AG20443 (cell line): ENCODE measurements at regions not wholly inside any gene's neighbourhood (a gene's known extent, or its start where the extent isn't known, plus 50 kb on each side); places are given as distances from the start of the nearest gene placed in this dataset.
"Not testable (repeated sequence)": the region's sequence is repeated elsewhere in the genome, so short reads cannot be mapped to it uniquely, and the experiment has no call there.

Experiments used
- DNase-seq: peaks from one replicate; pipeline ENCODE4 v3.0.0; 2012; ENCODE audit warnings: low spot score, mixed read lengths

GRCh38 chr1:99501871-99502270 is 144.0 kb upstream of the PALMD start:
- no peak for DNase-seq

GRCh38 chr1:99502400-99502799 is 143.5 kb upstream of the PALMD start:
- DNase-seq = no peak

- DNase-seq = peak; percentile 55
Observed at GRCh38 chr1:99503276-99503747, 142.6 kb upstream of the PALMD start.

GRCh38 chr1:99504287-99504686 is 141.6 kb upstream of the PALMD start:
- DNase-seq = no peak

GRCh38 chr1:99506631-99507030 is 139.3 kb upstream of the PALMD start:
- no peak for DNase-seq

- DNase-seq = not testable (repeated sequence)
Observed at GRCh38 chr1:99507446-99507845, 138.5 kb upstream of the PALMD start.

GRCh38 chr1:99507906-99508732 is 137.8 kb upstream of the PALMD start:
- DNase-seq = no peak

GRCh38 chr1:99508733-99509445 is 137.0 kb upstream of the PALMD start:
- DNase-seq = not testable (repeated sequence)

- not testable (repeated sequence) for DNase-seq
Observed at GRCh38 chr1:99514823-99515552, 130.9 kb upstream of the PALMD start.

GRCh38 chr1:99516141-99516540 is 129.8 kb upstream of the PALMD start:
- DNase-seq = no peak

GRCh38 chr1:99520121-99520520 is 125.8 kb upstream of the PALMD start:
- no peak for DNase-seq

GRCh38 chr1:99525331-99525730 is 120.6 kb upstream of the PALMD start:
- DNase-seq = no peak

- peak; percentile 34 for DNase-seq
Observed at GRCh38 chr1:99527078-99527477, 118.8 kb upstream of the PALMD start.

GRCh38 chr1:99527545-99527944 is 118.4 kb upstream of the PALMD start:
- DNase-seq = no peak

GRCh38 chr1:99529002-99529401 is 116.9 kb upstream of the PALMD start:
- no peak for DNase-seq

GRCh38 chr1:99531578-99532275 is 114.2 kb upstream of the PALMD start:
- no peak for DNase-seq

GRCh38 chr1:99532276-99532580 is 113.7 kb upstream of the PALMD start:
- no peak for DNase-seq

GRCh38 chr1:99533909-99534637 is 111.8 kb upstream of the PALMD start:
- DNase-seq = no peak

GRCh38 chr1:99534638-99534930 is 111.3 kb upstream of the PALMD start:
- DNase-seq = no peak

GRCh38 chr1:99535470-99536164 is 110.3 kb upstream of the PALMD start:
- DNase-seq = no peak
